ENCODE measurements at regions not wholly inside any gene's neighbourhood (a gene's known extent, or its start where the extent isn't known, plus 50 kb on each side); places are given as distances from the start of the nearest gene placed in this dataset.
A peak's percentile ranks its signal among the peaks of the same experiment; 100 is the strongest.
"Not testable (repeated sequence)": the region's sequence is repeated elsewhere in the genome, so short reads cannot be mapped to it uniquely, and the experiment has no call there.

DNA sequence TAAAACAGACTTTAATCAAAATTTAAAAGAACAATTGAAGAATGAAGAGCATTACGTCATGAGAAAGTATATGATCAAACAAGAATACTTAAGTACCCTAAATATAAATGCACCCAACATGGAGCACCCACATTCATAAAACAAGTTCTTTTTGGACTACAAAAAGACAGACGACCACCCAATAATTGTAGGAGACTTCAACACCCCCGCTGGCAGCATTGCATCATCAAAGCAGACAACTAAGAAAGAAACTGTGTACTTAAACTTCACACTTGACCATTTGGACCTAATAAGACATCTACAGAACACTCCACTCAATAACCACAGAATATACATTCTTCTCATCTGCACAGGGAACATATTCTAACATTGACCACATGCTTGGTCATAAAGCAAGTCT is 291.7 kb upstream of the ZNF322 start:
- FAIRE-seq; DNase-seq (ENCODE audit: low spot score): not testable (repeated sequence)

GRCh38 chr6:26956078-26956600 is 291.4 kb upstream of the PRSS16 start:
- FAIRE-seq: peak; percentile 46
- DNase-seq (ENCODE audit: low spot score): peak; percentile 93

DNA sequence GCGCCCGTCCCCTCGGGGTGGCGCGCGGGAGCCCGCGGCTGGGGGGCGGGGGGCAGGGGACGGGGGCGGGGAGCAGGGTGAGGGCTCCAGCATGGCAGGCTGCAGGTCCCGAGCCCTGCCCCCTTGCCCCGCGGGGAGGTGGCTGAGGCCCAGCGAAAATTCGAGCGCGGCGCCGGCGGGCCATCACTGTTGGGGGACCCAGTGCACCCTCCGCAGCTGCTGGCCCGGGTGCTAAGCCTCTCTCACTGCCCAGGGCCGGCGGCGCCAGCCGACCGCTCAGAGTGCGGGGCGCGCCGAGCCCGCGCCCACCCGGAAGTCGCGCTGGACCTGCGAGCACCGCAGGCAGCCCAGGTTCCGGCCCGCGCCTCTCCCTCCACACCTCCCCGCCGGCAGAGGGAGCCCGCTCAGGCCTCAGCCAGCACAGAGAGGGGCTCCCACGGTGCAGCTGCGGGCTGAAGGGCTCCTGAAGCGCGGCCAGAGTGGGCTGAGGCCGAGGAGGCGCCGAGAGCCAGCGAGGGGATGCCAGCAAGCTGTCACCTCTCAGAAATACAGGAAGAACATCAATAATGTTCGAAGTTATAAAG is 290.8 kb upstream of the PRSS16 start:
- not testable (repeated sequence) for FAIRE-seq
- DNase-seq (ENCODE audit: low spot score): peak; percentile 38

GRCh38 chr6:26957399-26958127 is 289.9 kb upstream of the PRSS16 start:
- DNase-seq (ENCODE audit: low spot score); FAIRE-seq: not testable (repeated sequence)

- DNase-seq (ENCODE audit: low spot score); FAIRE-seq: not testable (repeated sequence)
Measured at GRCh38 chr6:26961236-26961635, 286.3 kb upstream of the PRSS16 start.

GRCh38 chr6:27002447-27002846 is 245.1 kb upstream of the PRSS16 start:
- FAIRE-seq: no peak
- DNase-seq (ENCODE audit: low spot score): no peak

DNA sequence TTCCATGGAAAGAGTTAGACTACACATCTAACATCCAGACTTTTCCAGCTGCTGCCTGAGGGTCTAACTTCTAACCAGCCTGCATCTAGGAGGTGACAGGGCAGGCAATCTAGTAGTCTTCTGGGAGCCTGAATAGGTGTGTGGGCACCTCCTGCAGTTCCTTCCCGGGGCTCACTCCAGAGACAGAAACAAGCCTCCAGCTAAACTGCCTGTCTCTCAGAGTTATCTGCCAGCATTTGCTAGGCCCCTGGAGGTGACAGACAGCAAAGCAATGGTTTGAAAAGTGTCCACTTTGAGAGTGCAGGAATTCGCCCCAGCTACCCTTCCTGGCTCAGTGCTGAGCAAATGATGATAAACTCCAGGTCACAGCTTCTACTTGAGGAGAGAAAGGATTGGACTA is 240.5 kb upstream of the PRSS16 start:
- DNase-seq (ENCODE audit: low spot score): no peak
- FAIRE-seq: no peak

- FAIRE-seq: not testable (repeated sequence)
Measured at GRCh38 chr6:27008613-27009012, 238.9 kb upstream of the PRSS16 start.

GRCh38 chr6:27014053-27014452 is 233.4 kb upstream of the PRSS16 start:
- DNase-seq (ENCODE audit: low spot score); FAIRE-seq: not testable (repeated sequence)

More at GRCh38 chr6:27008613-27009012, 238.9 kb upstream of the PRSS16 start:
- DNase-seq (ENCODE audit: low spot score): not testable (repeated sequence)

DNA sequence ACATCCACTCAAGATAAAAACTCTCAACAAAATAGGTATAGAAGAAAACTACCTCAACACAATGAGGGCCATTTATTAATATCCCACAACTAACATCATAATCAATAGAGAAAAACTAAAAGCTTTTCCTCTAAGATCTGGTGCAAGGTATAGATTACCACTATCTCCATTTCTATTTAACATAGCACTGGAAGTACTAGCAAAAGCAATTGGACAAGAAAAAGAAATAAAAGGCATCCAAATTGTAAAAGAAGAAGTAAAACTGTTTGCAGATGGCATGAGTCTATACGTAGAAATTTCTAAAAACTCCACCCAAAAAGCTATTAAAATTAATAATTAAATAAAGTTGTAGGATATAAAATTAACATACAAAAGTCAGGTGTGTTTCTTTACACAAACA is 230.8 kb upstream of the PRSS16 start:
- no peak for DNase-seq (ENCODE audit: low spot score)
- FAIRE-seq: no peak

DNA sequence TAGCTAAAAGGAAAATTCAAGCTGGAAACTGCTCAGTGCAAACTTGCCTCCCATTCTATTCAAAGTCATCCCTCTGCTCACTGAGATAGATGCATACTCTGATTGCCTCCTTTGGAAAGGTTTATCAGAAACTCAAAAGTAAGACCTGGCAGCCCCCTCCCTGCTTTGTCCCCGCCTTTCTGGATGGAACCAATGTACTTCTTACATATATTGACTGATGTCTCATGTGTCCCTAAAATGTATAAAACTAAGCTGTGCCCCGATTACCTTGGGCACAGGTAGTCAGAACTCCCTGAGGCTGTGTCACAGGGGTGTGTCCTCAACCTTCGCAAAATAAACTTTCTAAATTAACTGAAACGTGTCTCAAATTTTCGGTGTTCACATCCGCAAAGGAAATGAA is 229.1 kb upstream of the PRSS16 start:
- not testable (repeated sequence) for FAIRE-seq; DNase-seq (ENCODE audit: low spot score)

- FAIRE-seq (peak; percentile 43), DNase-seq (ENCODE audit: low spot score) (peak; percentile 92)
Measured at GRCh38 chr6:27019651-27020552, 227.6 kb upstream of the PRSS16 start.

DNA sequence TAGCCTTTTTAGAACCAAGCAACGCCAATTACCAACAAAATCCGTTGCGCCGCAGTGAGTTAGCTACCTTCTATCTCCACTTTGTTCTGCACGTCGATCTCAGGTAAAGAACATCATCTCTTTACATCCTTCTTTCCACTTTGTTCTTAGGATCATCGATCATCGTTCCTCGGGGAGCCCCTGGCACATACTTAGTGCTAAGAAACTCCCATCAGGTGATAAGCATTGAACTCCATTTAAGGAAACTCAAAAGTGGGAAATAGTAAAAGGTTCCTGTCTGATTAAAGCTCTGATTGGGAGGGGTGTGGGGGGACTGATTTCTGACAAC is 227.0 kb upstream of the PRSS16 start:
- DNase-seq (ENCODE audit: low spot score): no peak
- FAIRE-seq: no peak

DNA sequence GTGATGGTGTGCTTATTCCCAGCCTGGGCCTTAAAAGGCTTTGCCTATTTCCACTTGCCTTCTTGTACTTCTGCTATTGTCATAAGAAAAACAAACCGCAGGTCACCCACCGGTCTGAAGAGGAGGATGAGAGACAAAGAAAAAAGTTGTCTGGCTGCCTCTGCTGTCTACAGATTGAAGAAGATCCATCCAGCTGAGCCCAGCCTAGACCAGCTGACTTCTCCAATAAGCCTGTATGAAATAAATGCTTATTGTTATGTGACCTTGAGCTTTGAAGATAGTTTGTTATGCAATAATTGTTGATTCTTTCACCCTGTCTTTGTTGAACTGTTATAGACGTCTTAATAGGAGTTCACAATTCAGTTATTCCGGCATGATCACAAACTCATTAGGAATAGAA is 223.8 kb upstream of the PRSS16 start:
- DNase-seq (ENCODE audit: low spot score) (no peak), FAIRE-seq (no peak)

GRCh38 chr6:27025351-27025750 is 222.2 kb upstream of the PRSS16 start:
- DNase-seq (ENCODE audit: low spot score) (peak; percentile 36), FAIRE-seq (no peak)

- DNase-seq (ENCODE audit: low spot score): no peak
- no peak for FAIRE-seq
Measured at GRCh38 chr6:27026361-27026760, 221.1 kb upstream of the PRSS16 start.

DNA sequence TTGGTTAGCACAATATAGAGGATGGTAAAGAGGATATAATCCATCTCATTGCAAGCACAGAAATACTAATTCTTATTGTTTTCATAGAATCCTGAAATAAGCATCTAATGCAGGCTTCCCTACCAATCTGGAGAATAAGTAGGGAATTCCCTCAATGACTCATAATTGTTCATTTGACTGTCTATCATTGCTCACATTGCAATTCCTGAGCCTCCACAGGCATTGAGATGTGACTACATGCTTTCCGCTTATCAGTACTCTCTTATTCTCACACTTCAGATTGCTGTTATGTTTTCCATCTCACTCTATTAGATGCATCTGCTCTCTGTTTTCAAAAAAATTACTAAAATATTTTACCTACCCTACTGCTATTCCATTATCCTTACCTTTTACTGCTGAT is 216.2 kb upstream of the PRSS16 start:
- FAIRE-seq: peak; percentile 91

GRCh38 chr6:27038498-27038897 is 209.0 kb upstream of the PRSS16 start:
- no peak for DNase-seq (ENCODE audit: low spot score)
- FAIRE-seq: no peak

More for the DNA sequence above, 216.2 kb upstream of the PRSS16 start:
- peak; percentile 65 for DNase-seq (ENCODE audit: low spot score)

GRCh38 chr6:27040244-27041042 is 207.1 kb upstream of the PRSS16 start:
- DNase-seq (ENCODE audit: low spot score) (no peak), FAIRE-seq (no peak)

- no peak for FAIRE-seq
Measured at GRCh38 chr6:27043244-27043643, 204.3 kb upstream of the PRSS16 start.

GRCh38 chr6:27045131-27045530 is 202.4 kb upstream of the PRSS16 start:
- DNase-seq (ENCODE audit: low spot score); FAIRE-seq: not testable (repeated sequence)

More at GRCh38 chr6:27043244-27043643, 204.3 kb upstream of the PRSS16 start:
- no peak for DNase-seq (ENCODE audit: low spot score)

Measured in RCC 7860 (cell line).